ENCODE measurements at regions not wholly inside any gene's neighbourhood (a gene's known extent, or its start where the extent isn't known, plus 50 kb on each side); places are given as distances from the start of the nearest gene placed in this dataset.
"Not testable (repeated sequence)": the region's sequence is repeated elsewhere in the genome, so short reads cannot be mapped to it uniquely, and the experiment has no call there.

- no peak for DNase-seq
Measured at GRCh38 chr5:101455851-101456250, 552.8 kb upstream of the ST8SIA4 start.

GRCh38 chr5:101455048-101455447 is 552.0 kb upstream of the ST8SIA4 start:
- no peak for DNase-seq

GRCh38 chr5:101442281-101442680 is 539.2 kb upstream of the ST8SIA4 start:
- not testable (repeated sequence) for DNase-seq

DNA sequence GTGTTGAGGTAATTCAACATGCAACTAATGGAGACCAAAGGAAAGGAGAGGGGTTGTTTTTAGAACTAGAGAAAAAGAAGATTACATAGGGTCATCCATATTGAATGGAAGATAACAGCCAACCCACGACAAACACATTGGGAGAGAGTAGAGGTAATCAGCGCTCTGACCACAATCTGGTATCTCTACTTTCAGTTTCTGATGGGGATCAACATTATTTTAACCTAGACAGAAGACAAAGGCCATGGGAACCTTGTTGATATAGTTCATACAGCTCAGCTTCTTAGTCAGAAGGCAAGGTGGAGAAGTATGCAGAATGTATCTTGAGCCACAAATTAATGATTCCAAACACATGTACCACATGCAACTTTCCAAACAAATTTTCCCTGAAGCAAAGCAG is 537.1 kb upstream of the ST8SIA4 start:
- no peak for DNase-seq

GRCh38 chr5:101437351-101437750 is 534.3 kb upstream of the ST8SIA4 start:
- DNase-seq = no peak

GRCh38 chr5:101435768-101436167 is 532.7 kb upstream of the ST8SIA4 start:
- no peak for DNase-seq

DNA sequence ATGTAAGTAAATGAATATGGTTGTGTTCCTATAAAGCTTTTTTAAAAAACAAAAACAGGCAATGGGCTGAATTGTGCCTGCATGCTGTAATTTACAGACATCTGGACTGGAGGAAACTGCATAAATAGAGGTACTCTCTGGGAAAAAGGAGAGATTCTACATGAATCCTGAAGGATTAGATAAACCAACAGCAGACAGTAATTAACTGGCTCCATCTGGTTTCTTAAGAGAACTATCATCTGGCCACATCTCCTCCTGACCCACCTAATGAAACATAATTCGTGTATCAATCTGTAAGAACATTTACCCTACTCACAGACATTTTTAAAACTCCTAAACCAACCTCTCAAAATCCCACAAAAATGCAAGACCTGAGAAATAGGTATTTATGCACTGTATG is 528.1 kb upstream of the ST8SIA4 start:
- no peak for DNase-seq

- DNase-seq = no peak
Measured at GRCh38 chr5:101430551-101430950, 527.5 kb upstream of the ST8SIA4 start.

- DNase-seq = no peak
Measured at GRCh38 chr5:101429241-101429640, 526.2 kb upstream of the ST8SIA4 start.

DNA sequence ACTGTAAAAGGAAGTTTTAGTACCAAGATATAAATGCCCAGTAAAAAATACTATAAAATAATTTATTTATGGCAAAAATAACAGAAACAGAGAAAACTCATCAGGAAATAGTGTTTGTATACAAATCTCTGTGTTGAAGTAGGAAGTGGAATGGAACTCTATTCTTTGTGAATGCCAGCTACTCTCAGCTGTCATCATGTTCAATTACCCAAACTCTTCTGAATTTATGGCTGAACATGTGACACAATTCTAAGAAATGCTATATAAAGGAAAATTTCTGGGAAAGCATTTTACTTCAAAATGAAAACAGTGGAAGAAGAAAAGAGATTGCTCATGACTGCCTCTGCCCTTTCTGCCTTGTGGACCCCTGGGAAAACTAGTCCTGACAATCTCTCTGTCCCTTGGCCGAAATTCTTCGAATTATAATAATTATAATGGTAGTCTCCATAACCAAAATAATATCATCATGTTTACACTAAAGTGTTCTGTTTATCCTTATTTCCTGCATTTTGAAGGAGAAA is 522.3 kb upstream of the ST8SIA4 start:
- peak; percentile 25 for DNase-seq

DNA sequence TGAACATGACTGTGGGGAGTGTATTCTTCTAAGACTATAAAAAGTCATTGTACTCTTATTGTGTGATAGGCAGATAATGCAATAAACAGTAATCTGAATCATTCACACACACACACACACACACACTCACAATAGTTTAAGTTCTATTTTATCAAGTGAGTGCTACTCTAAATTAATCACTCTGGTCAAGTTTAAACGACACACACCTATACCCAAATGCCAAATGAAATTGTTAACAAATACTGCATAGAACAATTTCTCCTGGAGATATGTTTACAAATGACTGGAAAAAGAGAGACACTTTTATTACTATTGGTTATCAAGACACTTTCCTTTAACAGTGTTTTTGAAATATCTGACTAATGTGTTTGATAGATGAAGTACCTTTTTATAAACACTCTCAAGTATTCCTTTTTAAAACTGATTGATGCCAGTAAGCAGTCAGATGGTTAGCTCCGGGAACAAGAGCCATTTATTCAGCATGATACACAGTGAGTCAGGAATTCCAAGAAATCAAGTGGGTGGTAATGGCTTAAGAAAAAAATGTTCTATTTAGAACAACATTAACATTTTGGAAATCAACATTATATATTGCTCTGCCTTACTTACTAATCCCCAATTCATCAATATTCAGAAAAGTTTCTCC is 521.6 kb upstream of the ST8SIA4 start:
- no peak for DNase-seq

- no peak for DNase-seq
Measured at GRCh38 chr5:101418713-101419118, 515.6 kb upstream of the ST8SIA4 start.

GRCh38 chr5:101404531-101404930 is 501.4 kb upstream of the ST8SIA4 start:
- no peak for DNase-seq

- no peak for DNase-seq
Measured at GRCh38 chr5:101393795-101394450, 490.8 kb upstream of the ST8SIA4 start.

GRCh38 chr5:101390151-101390908 is 487.2 kb upstream of the ST8SIA4 start:
- peak; percentile 28 for DNase-seq

DNA sequence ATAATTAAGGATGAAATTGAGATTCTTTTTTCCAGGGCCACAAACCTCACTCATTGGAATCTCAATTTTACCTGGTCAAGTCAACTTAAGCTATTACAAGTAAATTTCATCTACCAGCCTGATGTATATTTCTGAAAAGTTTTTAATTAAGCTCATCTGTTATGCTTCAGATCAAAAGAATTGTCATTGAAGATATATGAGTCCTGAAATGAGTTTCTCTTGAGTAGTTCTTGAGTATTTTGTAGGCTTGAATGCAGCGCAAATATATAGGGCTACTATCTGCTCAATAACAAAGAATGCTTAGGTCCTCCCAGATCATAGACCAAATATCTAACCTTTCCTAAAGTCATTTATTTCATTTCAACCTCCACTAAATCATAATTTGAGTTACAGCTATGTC is 482.2 kb upstream of the ST8SIA4 start:
- no peak for DNase-seq

GRCh38 chr5:101370181-101370580 is 467.1 kb upstream of the ST8SIA4 start:
- no peak for DNase-seq

GRCh38 chr5:101364469-101364868 is 461.4 kb upstream of the ST8SIA4 start:
- DNase-seq = no peak

DNA sequence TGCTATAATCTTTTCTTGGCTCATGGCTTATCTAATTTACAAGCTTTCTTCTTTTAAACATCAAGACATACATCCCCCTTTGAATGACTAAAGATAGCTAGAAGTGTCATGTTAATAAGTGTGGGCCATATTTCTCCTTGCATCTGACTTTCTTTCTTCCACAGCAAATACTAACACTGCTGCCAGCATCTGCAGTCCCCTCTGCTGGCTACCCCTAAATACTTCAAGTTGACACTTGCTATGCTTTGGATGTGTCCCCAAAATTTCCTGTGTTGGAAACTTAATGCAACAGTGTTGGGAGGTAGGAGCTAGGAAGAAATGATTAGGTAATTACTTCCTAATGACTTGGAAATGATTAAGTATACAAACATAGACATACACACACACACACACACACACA is 459.0 kb upstream of the ST8SIA4 start:
- no peak for DNase-seq

- no peak for DNase-seq
Measured at GRCh38 chr5:101346906-101347305, 443.8 kb upstream of the ST8SIA4 start.

- no peak for DNase-seq
Measured at GRCh38 chr5:101346447-101346846, 443.4 kb upstream of the ST8SIA4 start.

- no peak for DNase-seq
Measured at GRCh38 chr5:101338226-101338625, 435.1 kb upstream of the ST8SIA4 start.

GRCh38 chr5:101327816-101328215 is 424.7 kb upstream of the ST8SIA4 start:
- no peak for DNase-seq

- no peak for DNase-seq
Measured at GRCh38 chr5:101326766-101327165, 423.7 kb upstream of the ST8SIA4 start.
